Activated CD4-positive, alpha-beta T cell treated with anti-CD3 and anti-CD28 coated beads for 36 hours (primary cell): ENCODE measurements at regions not wholly inside any gene's neighbourhood (a gene's known extent, or its start where the extent isn't known, plus 50 kb on each side); places are given as distances from the start of the nearest gene placed in this dataset.

ENCODE experiments used
- ATAC-seq: fragments of 200-7000 bp; cut with Tn5 transposase; one replicate; pipeline ENCODE4 v1.10.0; 2021; ENCODE audit warnings: mild to moderate bottlenecking, moderate library complexity
- CTCF ChIA-PET: fragments of 350-600 bp; sonication (Branson Sonifier 250); formaldehyde crosslinking; loops from one replicate; lab custom pipeline; 2021; ENCODE audit warnings: antibody characterized with exemption; lab: Charles Lee
- POLR2A ChIA-PET: fragments of 350-600 bp; sonication (Branson Sonifier 250); formaldehyde crosslinking; loops from one replicate; lab custom pipeline; 2021; ENCODE audit warnings: antibody characterized with exemption, inconsistent platforms; lab: Charles Lee
- DNase-seq: peaks from one replicate; pipeline ENCODE4 v3.0.0-alpha.2; 2020
- H3K27ac Mint-ChIP-seq: one replicate; pipeline ENCODE4 v1.8.0; 2021; ENCODE audit warnings: mixed read lengths
- H3K27me3 Mint-ChIP-seq: one replicate; pipeline ENCODE4 v1.8.0; 2021; ENCODE audit warnings: mixed read lengths
- H3K36me3 Mint-ChIP-seq: one replicate; pipeline ENCODE4 v1.8.0; 2021; ENCODE audit warnings: low read depth, mixed read lengths
- H3K4me1 Mint-ChIP-seq: one replicate; pipeline ENCODE4 v1.8.0; 2021; ENCODE audit warnings: mixed read lengths
- H3K4me3 Mint-ChIP-seq: one replicate; pipeline ENCODE4 v1.8.0; 2021; ENCODE audit warnings: mild to moderate bottlenecking, moderate library complexity, mixed read lengths
- H3K9me3 Mint-ChIP-seq: one replicate; pipeline ENCODE4 v1.8.0; 2021; ENCODE audit warnings: low read depth, mixed read lengths
- intact Hi-C, 2 experiments: fragments of 100-400 bp; cut with DNase I in 1 of 2; cut with micrococcal nuclease in 1 of 2; formaldehyde crosslinking; loops; one replicate each; pipeline versions ENCODE4 v1.14.2 to v1.15.1; 2022 to 2024; cut with DNase I, micrococcal nuclease

DNA sequence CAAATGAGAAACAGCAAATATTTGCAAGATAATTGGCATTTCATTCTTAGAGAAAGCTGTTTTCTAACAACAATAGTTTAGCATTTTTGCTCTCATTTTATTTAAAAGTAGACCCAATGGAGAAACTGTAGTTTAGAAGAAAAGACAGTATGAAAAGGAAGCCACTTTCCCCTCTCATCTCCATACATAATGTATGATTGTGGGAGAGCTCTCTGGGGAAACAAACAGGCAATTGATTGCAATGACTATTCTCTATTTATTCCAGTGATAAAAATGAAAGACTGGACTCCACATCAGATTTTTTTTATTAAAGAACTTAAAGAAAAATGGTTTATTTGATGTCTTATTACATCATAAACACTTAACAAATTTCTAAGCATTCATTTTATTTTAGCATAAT lies 116.8 kb upstream of the SASH1 start:
- Mint-ChIP-seq H3K27ac (no peak overlapping the region), H3K4me3 (no peak overlapping the region), H3K9me3 (no peaks in the 10 kb centered on the region), H3K27me3 (peaks cover 35% of the 10 kb centered on the region), H3K4me1 (no peaks in the 10 kb centered on the region), H3K36me3 (no peaks in the 10 kb centered on the region)
- ChIA-PET POLR2A (no interaction called here), CTCF (interaction anchor here (0.5 kb wide), 1 partner anchor 290 kb away, joined by 3 read pairs; no protein-coding TSS in a partner anchor)
- ATAC-seq (no peak), DNase-seq (no peak)
- intact Hi-C loops, result no loop called here

DNA sequence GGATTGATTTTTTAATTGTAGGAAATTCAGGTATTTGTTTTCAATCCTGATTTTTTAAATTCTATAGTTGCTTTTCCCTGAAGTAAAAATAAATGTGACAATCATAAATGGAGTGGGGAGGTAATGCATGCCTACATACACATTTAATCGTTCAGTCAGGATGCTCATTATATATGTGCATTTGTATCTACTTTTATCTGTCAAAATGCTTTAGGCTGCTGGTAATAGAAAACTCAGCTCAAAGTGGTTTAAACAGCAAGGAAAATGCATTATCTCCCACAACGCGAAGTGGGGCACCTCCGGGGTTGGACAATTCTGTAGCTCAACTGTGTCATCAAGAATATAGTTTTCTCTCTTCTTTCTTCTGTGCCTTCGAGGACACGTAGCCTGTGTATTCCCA lies 116.4 kb upstream of the SASH1 start:
- CTCF ChIA-PET, result interaction anchor here (0.5 kb wide), 1 partner anchor 290 kb away, joined by 3 read pairs; no protein-coding TSS in a partner anchor
- H3K4me1 Mint-ChIP-seq, result no peaks in the 10 kb centered on the region
- no peak overlapping the region for H3K4me3 Mint-ChIP-seq
- H3K27ac Mint-ChIP-seq, result no peak overlapping the region
- POLR2A ChIA-PET, result no interaction called here
- DNase-seq (no peak), ATAC-seq (no peak)
- intact Hi-C loops, result no loop called here
- no peaks in the 10 kb centered on the region for H3K36me3 Mint-ChIP-seq
- no peaks in the 10 kb centered on the region for H3K9me3 Mint-ChIP-seq
- peaks cover 33% of the 10 kb centered on the region for H3K27me3 Mint-ChIP-seq

DNA sequence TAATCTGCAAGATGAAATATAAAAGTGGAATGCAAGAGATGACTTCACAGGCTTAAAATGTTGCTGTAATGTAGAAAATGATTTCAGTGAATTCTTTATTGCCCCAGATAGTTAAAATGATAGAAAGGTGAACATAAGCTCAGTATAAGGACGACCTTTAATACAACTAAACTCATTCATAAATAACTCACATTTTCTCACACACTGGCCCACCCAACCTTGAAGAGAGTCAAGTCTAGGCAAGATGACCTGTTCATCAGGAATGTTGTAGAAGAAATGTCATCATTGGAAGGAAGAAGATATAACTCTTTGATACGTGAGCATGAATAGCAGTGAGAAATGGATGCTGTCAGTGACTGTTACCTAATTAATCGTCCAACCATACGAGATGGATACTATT lies 111.1 kb upstream of the SASH1 start:
- Mint-ChIP-seq H3K4me3 (no peak overlapping the region), H3K27me3 (peaks cover 32% of the 10 kb centered on the region), H3K27ac (no peak overlapping the region), H3K4me1 (no peaks in the 10 kb centered on the region), H3K9me3 (no peaks in the 10 kb centered on the region), H3K36me3 (no peaks in the 10 kb centered on the region)
- intact Hi-C loops, result no loop called here
- ATAC-seq (no peak), DNase-seq (no peak)
- ChIA-PET POLR2A (no interaction called here), CTCF (no interaction called here)

- Mint-ChIP-seq H3K9me3 (no peaks in the 10 kb centered on the region), H3K27ac (no peak overlapping the region), H3K4me1 (no peaks in the 10 kb centered on the region), H3K27me3 (peaks cover 37% of the 10 kb centered on the region), H3K4me3 (no peak overlapping the region), H3K36me3 (no peaks in the 10 kb centered on the region)
- intact Hi-C loops, result no loop called here
- ChIA-PET POLR2A (no interaction called here), CTCF (interaction anchor here (0.5 to 0.7 kb wide), 2 partner anchors 58 to 65 kb away, joined by 4 to 5 read pairs; no protein-coding TSS in a partner anchor)
- ATAC-seq (no peak), DNase-seq (no peak)
Observed at GRCh38 chr6:148235446-148235845, 107.2 kb upstream of the SASH1 start.

DNA sequence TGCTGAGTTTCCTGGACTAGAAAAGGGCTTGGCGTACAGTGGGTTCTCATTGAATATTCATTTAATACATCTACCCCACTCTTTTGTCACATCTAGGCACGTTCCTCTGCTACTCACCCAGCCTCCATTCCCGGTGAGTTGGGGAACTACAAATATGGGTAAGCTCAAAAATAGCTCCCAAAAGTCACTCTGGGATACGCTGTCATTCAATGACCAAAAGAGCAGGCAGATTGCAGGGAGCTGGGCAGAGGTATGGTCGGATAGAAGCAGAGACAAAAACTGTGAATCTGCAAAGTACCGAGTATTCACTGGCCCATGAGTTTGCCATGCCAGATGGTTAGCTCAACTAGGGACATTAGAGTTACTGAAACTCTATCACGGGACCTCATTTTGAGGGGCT lies 103.9 kb upstream of the SASH1 start:
- intact Hi-C loops, result no loop called here
- ATAC-seq, result no peak
- CTCF ChIA-PET, result interaction anchor here (0.7 kb wide), 1 partner anchor 93 kb away, joined by 3 read pairs; no protein-coding TSS in a partner anchor
- no peaks in the 10 kb centered on the region for H3K9me3 Mint-ChIP-seq
- no peak for DNase-seq
- no peak overlapping the region for H3K4me3 Mint-ChIP-seq
- no peak overlapping the region for H3K27ac Mint-ChIP-seq
- H3K36me3 Mint-ChIP-seq, result no peaks in the 10 kb centered on the region
- no peaks in the 10 kb centered on the region for H3K4me1 Mint-ChIP-seq
- H3K27me3 Mint-ChIP-seq, result peaks cover 29% of the 10 kb centered on the region
- POLR2A ChIA-PET, result no interaction called here

GRCh38 chr6:148239215-148239614 lies 103.4 kb upstream of the SASH1 start:
- ChIA-PET CTCF (no interaction called here), POLR2A (interaction anchor here (0.6 kb wide), 1 partner anchor 410 kb away, joined by 7 read pairs; no protein-coding TSS in a partner anchor)
- no peaks in the 10 kb centered on the region for H3K4me1 Mint-ChIP-seq
- no peak for DNase-seq
- H3K27ac Mint-ChIP-seq, result no peak overlapping the region
- no peak overlapping the region for H3K4me3 Mint-ChIP-seq
- H3K36me3 Mint-ChIP-seq, result no peaks in the 10 kb centered on the region
- H3K9me3 Mint-ChIP-seq, result no peaks in the 10 kb centered on the region
- intact Hi-C loops, result no loop called here
- ATAC-seq, result no peak
- peaks cover 28% of the 10 kb centered on the region for H3K27me3 Mint-ChIP-seq

GRCh38 chr6:148239801-148240460 lies 102.7 kb upstream of the SASH1 start:
- DNase-seq, result no peak
- ATAC-seq, result no peak
- ChIA-PET CTCF (no interaction called here), POLR2A (interaction anchor here (0.6 kb wide), 1 partner anchor 409 kb away, joined by 7 read pairs; no protein-coding TSS in a partner anchor)
- Mint-ChIP-seq H3K9me3 (no peaks in the 10 kb centered on the region), H3K36me3 (no peaks in the 10 kb centered on the region), H3K27ac (no peak overlapping the region), H3K4me1 (no peaks in the 10 kb centered on the region), H3K4me3 (no peak overlapping the region), H3K27me3 (peaks cover 26% of the 10 kb centered on the region)
- intact Hi-C loops, result loop anchor here in 1 of 2 experiments (10.0 kb wide), 1 partner anchor 735 kb away; the partner anchor contains the start of gene SAMD5

DNA sequence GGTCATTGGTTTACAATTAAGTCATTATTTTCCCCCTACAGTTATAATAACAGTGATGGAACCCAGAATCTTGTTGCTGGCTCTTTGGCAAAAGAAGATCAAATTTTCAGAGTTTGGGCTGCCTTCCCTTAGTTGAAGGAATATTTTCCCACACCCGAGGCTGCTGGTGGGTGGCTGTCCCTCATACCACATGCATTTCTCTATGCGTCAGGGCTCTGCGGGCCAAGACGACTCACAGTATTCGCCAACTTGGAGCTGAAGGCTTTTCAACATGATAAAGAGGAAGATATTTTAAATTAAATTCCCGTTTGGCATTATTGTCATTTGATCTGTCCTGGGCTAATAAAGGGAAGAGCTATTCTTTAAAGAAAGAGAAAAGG lies 102.2 kb upstream of the SASH1 start:
- intact Hi-C loops, result loop anchor here in 1 of 2 experiments (10.0 kb wide), 1 partner anchor 736 kb away; the partner anchor contains the start of gene SAMD5
- H3K36me3 Mint-ChIP-seq, result no peaks in the 10 kb centered on the region
- H3K27ac Mint-ChIP-seq, result no peak overlapping the region
- DNase-seq, result no peak
- H3K9me3 Mint-ChIP-seq, result no peaks in the 10 kb centered on the region
- H3K4me3 Mint-ChIP-seq, result no peak overlapping the region
- H3K27me3 Mint-ChIP-seq, result peaks cover 31% of the 10 kb centered on the region
- H3K4me1 Mint-ChIP-seq, result no peaks in the 10 kb centered on the region
- no peak for ATAC-seq
- POLR2A ChIA-PET, result no interaction called here
- CTCF ChIA-PET, result no interaction called here

DNA sequence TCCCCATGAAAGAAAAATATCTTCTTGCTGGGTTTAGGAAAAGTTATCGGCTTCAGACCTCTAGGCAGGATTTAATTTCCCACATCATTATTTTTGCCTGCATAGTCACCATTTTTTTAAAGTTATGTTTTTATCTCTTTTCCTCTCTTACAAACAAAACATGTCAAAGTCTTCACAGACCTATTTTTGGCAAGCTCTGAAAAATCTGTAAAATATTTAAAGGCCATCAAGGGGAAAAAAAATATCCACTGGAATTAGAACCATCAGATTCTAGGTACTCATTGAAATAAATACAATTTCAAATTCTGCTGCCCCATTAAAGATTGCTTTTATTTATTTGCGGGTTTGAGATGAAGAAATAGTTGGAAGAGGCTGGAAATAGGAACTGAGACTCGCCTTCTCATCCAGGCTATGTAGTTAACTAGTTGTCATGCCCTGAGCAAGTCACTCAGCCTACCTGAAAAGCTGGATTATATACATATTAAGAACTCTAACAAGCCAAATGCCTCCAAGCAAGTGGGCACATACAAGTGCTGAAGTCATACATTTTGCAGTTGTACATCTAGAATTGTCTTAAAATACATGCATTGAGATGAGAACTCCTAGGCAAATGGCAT lies 101.7 kb upstream of the SASH1 start:
- H3K36me3 Mint-ChIP-seq, result no peaks in the 10 kb centered on the region
- CTCF ChIA-PET, result interaction anchor here (0.5 kb wide), 1 partner anchor 25 kb away, joined by 3 read pairs; no protein-coding TSS in a partner anchor
- no peak for ATAC-seq
- no peaks in the 10 kb centered on the region for H3K4me1 Mint-ChIP-seq
- H3K27ac Mint-ChIP-seq, result no peak overlapping the region
- no peaks in the 10 kb centered on the region for H3K9me3 Mint-ChIP-seq
- H3K27me3 Mint-ChIP-seq, result peaks cover 30% of the 10 kb centered on the region
- no peak for DNase-seq
- intact Hi-C loops, result loop anchor here in 1 of 2 experiments (10.0 kb wide), 1 partner anchor 736 kb away; the partner anchor contains the start of gene SAMD5
- POLR2A ChIA-PET, result no interaction called here
- no peak overlapping the region for H3K4me3 Mint-ChIP-seq

- POLR2A ChIA-PET, result no interaction called here
- no peaks in the 10 kb centered on the region for H3K36me3 Mint-ChIP-seq
Observed at GRCh38 chr6:148242180-148242579, 100.5 kb upstream of the SASH1 start.

DNA sequence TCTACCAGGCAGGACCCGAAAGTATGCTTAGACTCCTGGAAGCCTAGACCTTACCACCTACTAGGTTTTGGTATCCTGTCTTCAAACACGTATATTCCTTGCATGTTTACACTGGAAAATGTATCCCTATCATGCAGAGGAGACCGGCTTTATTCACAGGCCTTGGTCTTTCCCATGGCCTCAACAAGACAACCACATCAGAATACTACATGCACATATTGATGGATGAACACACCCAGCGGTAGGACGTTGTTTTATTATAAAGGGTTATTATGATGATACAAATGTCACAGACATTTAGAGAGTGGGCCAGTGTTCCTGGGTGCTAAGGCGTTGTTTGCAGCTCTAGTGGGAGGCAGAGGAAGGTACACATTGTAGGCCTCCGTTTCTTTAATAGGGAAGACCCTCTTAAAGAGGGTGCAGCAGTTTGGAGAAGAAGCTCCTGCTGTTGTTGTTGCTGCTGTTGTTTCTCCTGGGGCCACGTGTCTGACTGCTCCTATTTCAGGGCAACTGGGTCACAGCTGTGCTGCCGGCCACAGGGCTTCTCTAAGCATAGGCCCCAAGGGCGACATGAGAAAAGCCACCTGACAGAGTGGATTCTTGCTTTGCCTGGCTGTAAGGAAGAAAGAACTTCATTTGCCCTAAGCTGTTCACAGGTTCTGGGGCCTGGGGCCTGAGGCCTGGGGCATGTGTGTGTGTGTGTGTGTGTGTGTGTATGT lies 98.3 kb upstream of the SASH1 start:
- no peaks in the 10 kb centered on the region for H3K9me3 Mint-ChIP-seq
- H3K27ac Mint-ChIP-seq, result no peak overlapping the region
- ATAC-seq, result no peak
- H3K36me3 Mint-ChIP-seq, result no peaks in the 10 kb centered on the region
- no peaks in the 10 kb centered on the region for H3K4me1 Mint-ChIP-seq
- CTCF ChIA-PET, result no interaction called here
- POLR2A ChIA-PET, result interaction anchor here (1.0 kb wide), 1 partner anchor 39 kb away, joined by 8 read pairs; no protein-coding TSS in a partner anchor
- DNase-seq, result no peak
- peaks cover 29% of the 10 kb centered on the region for H3K27me3 Mint-ChIP-seq
- intact Hi-C loops, result loop anchor here in 1 of 2 experiments (10.0 kb wide), 1 partner anchor 740 kb away; the partner anchor contains the start of gene SAMD5
- no peak overlapping the region for H3K4me3 Mint-ChIP-seq

More at GRCh38 chr6:148242180-148242579, 100.5 kb upstream of the SASH1 start:
- intact Hi-C loops, result loop anchor here in 1 of 2 experiments (10.0 kb wide), 1 partner anchor 737 kb away; the partner anchor contains the start of gene SAMD5
- CTCF ChIA-PET, result interaction anchor here (1.4 kb wide), 1 partner anchor 9 kb away, joined by 3 read pairs; no protein-coding TSS in a partner anchor
- no peak overlapping the region for H3K4me3 Mint-ChIP-seq
- no peaks in the 10 kb centered on the region for H3K9me3 Mint-ChIP-seq
- H3K27me3 Mint-ChIP-seq, result peaks cover 36% of the 10 kb centered on the region
- ATAC-seq, result no peak
- no peaks in the 10 kb centered on the region for H3K4me1 Mint-ChIP-seq
- no peak for DNase-seq
- H3K27ac Mint-ChIP-seq, result no peak overlapping the region
